SK-N-MC (cell line): ENCODE measurements at regions not wholly inside any gene's neighbourhood (a gene's known extent, or its start where the extent isn't known, plus 50 kb on each side); places are given as distances from the start of the nearest gene placed in this dataset.

Experiments
- EZH2 ChIP-seq: fragments of 200-600 bp; sonication (generic); IDR thresholded peaks from one replicate; pipeline ENCODE4 v1.6.1; 2017; ENCODE audit warnings: antibody characterized with exemption
- FOXP2 ChIP-seq: optimal IDR thresholded peaks from 2 replicates; pipeline ENCODE3; 2011; ENCODE audit warnings: mild to moderate bottlenecking, moderate library complexity; ENCODE audit not compliant: insufficient read depth; ENCODE audit errors: extremely low read length, control extremely low read depth

GRCh38 chr3:51620543-51620942 is 50.5 kb upstream of the TEX264 start:
- TF ChIP-seq EZH2 = no peak
- no peak for TF ChIP-seq FOXP2
